PFSK-1 (cell line): ENCODE measurements at regions not wholly inside any gene's neighbourhood (a gene's known extent, or its start where the extent isn't known, plus 50 kb on each side); places are given as distances from the start of the nearest gene placed in this dataset.

Experiments used
- FOXP2 ChIP-seq: optimal IDR thresholded peaks from 2 replicates; pipeline ENCODE3; 2011; ENCODE audit warnings: borderline replicate concordance, control low read depth, inconsistent platforms; ENCODE audit not compliant: insufficient read depth; ENCODE audit errors: extremely low read length, extremely low read depth
- POLR2AphosphoS5 ChIP-seq: IDR thresholded peaks from 2 replicates; pipeline ENCODE4 v1.6.1; 2012; ENCODE audit warnings: low read depth, mild to moderate bottlenecking, control low read depth, low read length, moderate library complexity
- REST ChIP-seq, 2 experiments: IDR thresholded peaks; 2 replicates each; pipeline versions ENCODE4 v1.6.1 to v1.8.0; 2011 to 2012; ENCODE audit warnings: low read depth in 2 of 2, low read length in 2 of 2, control low read depth in 1 of 2, inconsistent platforms in 1 of 2, mild to moderate bottlenecking in 1 of 2, moderate library complexity in 1 of 2; ENCODE audit not compliant: insufficient read depth in 1 of 2
- SIN3A ChIP-seq: IDR thresholded peaks from 2 replicates; pipeline ENCODE4 v1.6.1; 2012; ENCODE audit warnings: mild to moderate bottlenecking, low read length, moderate library complexity, borderline replicate concordance; ENCODE audit not compliant: insufficient read depth
- TAF1 ChIP-seq: IDR thresholded peaks from 2 replicates; pipeline ENCODE4 v1.6.1; 2012; ENCODE audit warnings: low read length, control low read depth, borderline replicate concordance; ENCODE audit not compliant: insufficient read depth

GRCh38 chr4:23613782-23614181 is 276.1 kb downstream of the PPARGC1A start:
- TF ChIP-seq SIN3A (no peak), REST (IDR thresholded peaks at IDR 0.05; ENCODE audit: insufficient read depth in 1 of 2, low read depth in 2 of 2, low read length in 2 of 2) (no peak), POLR2AphosphoS5 (no peak), TAF1 (no peak)

- TF ChIP-seq FOXP2 = no peak
- TF ChIP-seq TAF1 = no peak
- no peak for TF ChIP-seq POLR2AphosphoS5
- TF ChIP-seq SIN3A = no peak
- TF ChIP-seq REST (IDR thresholded peaks at IDR 0.05; ENCODE audit: insufficient read depth in 1 of 2, low read depth in 2 of 2, low read length in 2 of 2) = no peak
Measured at GRCh38 chr4:23602720-23603119, 287.1 kb downstream of the PPARGC1A start.

GRCh38 chr4:23594125-23594524 is 295.7 kb downstream of the PPARGC1A start:
- TF ChIP-seq TAF1 (no peak), SIN3A (no peak), FOXP2 (no peak), REST (IDR thresholded peaks at IDR 0.05; ENCODE audit: insufficient read depth in 1 of 2, low read depth in 2 of 2, low read length in 2 of 2) (no peak), POLR2AphosphoS5 (no peak)

GRCh38 chr4:23590431-23590830 is 299.4 kb downstream of the PPARGC1A start:
- TF ChIP-seq TAF1 (no peak), REST (IDR thresholded peaks at IDR 0.05; ENCODE audit: insufficient read depth in 1 of 2, low read depth in 2 of 2, low read length in 2 of 2) (no peak), FOXP2 (no peak), POLR2AphosphoS5 (no peak), SIN3A (no peak)

GRCh38 chr4:23584024-23584423 is 305.8 kb downstream of the PPARGC1A start:
- TF ChIP-seq REST (IDR thresholded peaks at IDR 0.05; ENCODE audit: insufficient read depth in 1 of 2, low read depth in 2 of 2, low read length in 2 of 2) (no peak), FOXP2 (no peak), TAF1 (no peak), POLR2AphosphoS5 (no peak), SIN3A (no peak)
